IMR-90 (cell line): ENCODE measurements at regions not wholly inside any gene's neighbourhood (a gene's known extent, or its start where the extent isn't known, plus 50 kb on each side); places are given as distances from the start of the nearest gene placed in this dataset.

Source experiments
- ATAC-seq: fragments of 200-7000 bp; cut with Tn5 transposase; 2 replicates; pipeline ENCODE4 v1.9.1; 2020; ENCODE audit warnings: low read depth, mild to moderate bottlenecking, moderate library complexity
- BruUV-seq: library from RNA; stranded (reverse); fragments of 400-500 nt; replicated peaks from 2 replicates; lab custom pipeline; 2021; lab: Mats Ljungman, UMichigan
- CTCF ChIA-PET: fragments of 300-600 bp; formaldehyde crosslinking; extraction: SDS; loops from one replicate; lab custom pipeline; 2021; ENCODE audit warnings: antibody characterized with exemption; lab: Yijun Ruan, JAX
- POLR2A ChIA-PET: fragments of 300-600 bp; sonication (Branson Sonifier 250); formaldehyde crosslinking; loops from one replicate; lab custom pipeline; 2022; ENCODE audit warnings: antibody characterized with exemption; ENCODE audit not compliant: unreplicated experiment; lab: Charles Lee
- DNase-seq: peaks from one replicate; pipeline ENCODE4 v3.0.0; 2013
- H2AFZ ChIP-seq: replicated peaks from 2 replicates; pipeline ENCODE3; 2013; ENCODE audit warnings: low read length, mild to moderate bottlenecking; ENCODE audit not compliant: poor library complexity
- H2AK5ac ChIP-seq: 2 replicates; pipeline ENCODE4 v1.6.1; 2013; ENCODE audit warnings: low read depth, low read length, inconsistent platforms
- H2AK9ac ChIP-seq: replicated peaks from 2 replicates; pipeline ENCODE3; 2013; ENCODE audit warnings: mild to moderate bottlenecking, low read depth, low read length, moderate library complexity; ENCODE audit not compliant: poor library complexity
- H2BK120ac ChIP-seq: 2 replicates; pipeline ENCODE4 v1.6.1; 2013; ENCODE audit warnings: low read depth, low read length, inconsistent platforms
- H2BK15ac ChIP-seq: 3 replicates; pipeline ENCODE4 v1.6.1; 2013; ENCODE audit warnings: low read depth, low read length, inconsistent platforms
- H2BK20ac ChIP-seq: 2 replicates; pipeline ENCODE4 v1.6.1; 2013; ENCODE audit warnings: low read depth, mild to moderate bottlenecking, inconsistent platforms, low read length, moderate library complexity
- H2BK5ac ChIP-seq: 2 replicates; pipeline ENCODE4 v1.6.1; 2013; ENCODE audit warnings: mild to moderate bottlenecking, low read depth, low read length, inconsistent platforms; ENCODE audit not compliant: poor library complexity, severe bottlenecking
- H3K14ac ChIP-seq: replicated peaks from 2 replicates; pipeline ENCODE4 v1.6.1; 2013; ENCODE audit warnings: low read depth, low read length, inconsistent platforms
- H3K18ac ChIP-seq: 2 replicates; pipeline ENCODE4 v1.6.1; 2013; ENCODE audit warnings: low read depth, low read length, control low read depth
- H3K23ac ChIP-seq: 2 replicates; pipeline ENCODE4 v1.6.1; 2013; ENCODE audit warnings: low read depth, low read length, inconsistent platforms
- H3K27ac ChIP-seq: 2 replicates; pipeline ENCODE4 v1.5.1; 2013; ENCODE audit warnings: mild to moderate bottlenecking, control low read depth, low read length; ENCODE audit not compliant: insufficient read depth
- H3K27me3 ChIP-seq: 2 replicates; pipeline ENCODE4 v1.6.1; 2013; ENCODE audit warnings: low read length; ENCODE audit not compliant: control insufficient read depth, insufficient read depth
- H3K36me3 ChIP-seq: 2 replicates; pipeline ENCODE4 v1.6.1; 2013; ENCODE audit warnings: low read length, mixed read lengths; ENCODE audit not compliant: control insufficient read depth, insufficient read depth
- H3K4ac ChIP-seq: 2 replicates; pipeline ENCODE4 v1.6.1; 2013; ENCODE audit warnings: low read depth, low read length, inconsistent platforms
- H3K4me1 ChIP-seq: 2 replicates; pipeline ENCODE4 v1.6.1; 2013; ENCODE audit warnings: low read length, mixed read lengths; ENCODE audit not compliant: control insufficient read depth, insufficient read depth
- H3K4me2 ChIP-seq: 2 replicates; pipeline ENCODE4 v1.6.1; 2013; ENCODE audit warnings: low read depth, mild to moderate bottlenecking, control low read depth, low read length, moderate library complexity
- H3K4me3 ChIP-seq: 2 replicates; pipeline ENCODE4 v1.5.1; 2013; ENCODE audit warnings: low read depth, mild to moderate bottlenecking, control low read depth, low read length, moderate library complexity; ENCODE audit not compliant: insufficient read depth
- H3K56ac ChIP-seq: 2 replicates; pipeline ENCODE4 v1.6.1; 2013; ENCODE audit warnings: low read length, inconsistent platforms; ENCODE audit not compliant: insufficient read depth; ENCODE audit errors: extremely low read depth
- H3K79me1 ChIP-seq, 2 experiments: 2 replicates each; pipeline ENCODE4 v1.6.1; 2013; ENCODE audit warnings: low read length in 2 of 2, inconsistent platforms in 1 of 2, low read depth in 1 of 2
- H3K9ac ChIP-seq: 2 replicates; pipeline ENCODE4 v1.6.1; 2013; ENCODE audit warnings: low read depth, low read length, control low read depth
- H3K9me1 ChIP-seq: 2 replicates; pipeline ENCODE4 v1.6.1; 2013; ENCODE audit warnings: low read length, inconsistent platforms; ENCODE audit not compliant: insufficient read depth
- H3K9me3 ChIP-seq: 2 replicates; pipeline ENCODE4 v1.6.1; 2013; ENCODE audit warnings: low read length; ENCODE audit not compliant: control insufficient read depth, insufficient read depth
- H4K20me1 ChIP-seq: 2 replicates; pipeline ENCODE4 v1.6.1; 2013; ENCODE audit warnings: low read length, inconsistent platforms; ENCODE audit not compliant: insufficient read depth
- H4K5ac ChIP-seq: 2 replicates; pipeline ENCODE4 v1.6.1; 2013; ENCODE audit warnings: mild to moderate bottlenecking, low read depth, low read length, control low read depth
- H4K8ac ChIP-seq, 2 experiments: 2 replicates each; pipeline ENCODE4 v1.6.1; 2013; ENCODE audit warnings: low read depth in 2 of 2, low read length in 2 of 2, control low read depth in 1 of 2, inconsistent platforms in 1 of 2
- H4K91ac ChIP-seq: 2 replicates; pipeline ENCODE4 v1.6.1; 2013; ENCODE audit warnings: low read depth, low read length, inconsistent platforms; ENCODE audit not compliant: insufficient read depth
- BHLHE40 ChIP-seq: fragments of 150-350 bp; IDR thresholded peaks from 2 replicates; pipeline ENCODE4 v1.6.1; 2016; ENCODE audit warnings: mild to moderate bottlenecking, low read depth, low read length
- CEBPB ChIP-seq: IDR thresholded peaks from 2 replicates; pipeline ENCODE4 v1.6.1; 2012; ENCODE audit warnings: low read depth, low read length, improper control_type of control experiment
- CHD1 ChIP-seq: IDR thresholded peaks from 2 replicates; pipeline ENCODE4 v1.6.1; 2012; ENCODE audit warnings: low read depth, low read length, improper control_type of control experiment
- CTCF ChIP-seq: conservative IDR thresholded peaks from 2 replicates; pipeline ENCODE4 v1.5.1; 2012; ENCODE audit warnings: mild to moderate bottlenecking, low read depth, low read length, improper control_type of control experiment
- FOS ChIP-seq: fragments of 150-350 bp; IDR thresholded peaks from 2 replicates; pipeline ENCODE4 v1.6.1; 2016; ENCODE audit warnings: low read depth, low read length
- MAFK ChIP-seq: IDR thresholded peaks from 2 replicates; pipeline ENCODE4 v1.6.1; 2012; ENCODE audit warnings: low read depth, low read length, improper control_type of control experiment
- MAZ ChIP-seq: IDR thresholded peaks from 2 replicates; pipeline ENCODE4 v1.6.1; 2012; ENCODE audit warnings: low read depth, mild to moderate bottlenecking, low read length, improper control_type of control experiment, moderate library complexity, borderline replicate concordance
- MXI1 ChIP-seq: IDR thresholded peaks from 2 replicates; pipeline ENCODE4 v1.6.1; 2012; ENCODE audit warnings: low read depth, mild to moderate bottlenecking, low read length, moderate library complexity, borderline replicate concordance
- NFE2L2 ChIP-seq: fragments of 150-350 bp; IDR thresholded peaks from 2 replicates; pipeline ENCODE4 v1.6.1; 2016; ENCODE audit warnings: low read depth, mild to moderate bottlenecking, low read length
- POLR2A ChIP-seq: IDR thresholded peaks from 2 replicates; pipeline ENCODE4 v1.6.1; 2012; ENCODE audit warnings: mild to moderate bottlenecking, low read depth, low read length
- RAD21 ChIP-seq: IDR thresholded peaks from 2 replicates; pipeline ENCODE4 v1.6.1; 2012; ENCODE audit warnings: low read length, improper control_type of control experiment
- RCOR1 ChIP-seq: IDR thresholded peaks from 2 replicates; pipeline ENCODE4 v1.6.1; 2012; ENCODE audit warnings: mild to moderate bottlenecking, low read length, improper control_type of control experiment; ENCODE audit not compliant: insufficient replicate concordance
- RFX5 ChIP-seq: IDR thresholded peaks from 2 replicates; pipeline ENCODE4 v1.8.0; 2012; ENCODE audit warnings: low read depth, mild to moderate bottlenecking, low read length, moderate library complexity
- SMC3 ChIP-seq: fragments of 150-350 bp; IDR thresholded peaks from 2 replicates; pipeline ENCODE4 v1.6.1; 2016; ENCODE audit warnings: low read depth, mild to moderate bottlenecking, antibody characterized with exemption, low read length, moderate library complexity
- USF2 ChIP-seq: fragments of 150-350 bp; IDR thresholded peaks from 2 replicates; pipeline ENCODE4 v1.6.1; 2017; ENCODE audit warnings: mild to moderate bottlenecking, antibody characterized with exemption, low read length, low read depth
- WGBS, 2 experiments: methylation state at CpG; one replicate each; pipeline versions ENCODE4 v1.1.5 to v1.1.7; 2013; ENCODE audit warnings: missing lambda C conversion rate in 2 of 2; ENCODE audit not compliant: insufficient read length in 1 of 2; ENCODE audit errors: extremely low coverage in 2 of 2; 5-methylcytosine and 5-hydroxymethylcytosine counted together
- dilution Hi-C: fragments of 300-500 bp; cut with HindIII; formaldehyde crosslinking; loops from one replicate; pipeline ENCODE4 v1.14.3; 2018; ENCODE audit warnings: low sequenced_read_pairs; ENCODE audit not compliant: unreplicated experiment
- in situ Hi-C: fragments of 300-500 bp; cut with MboI; formaldehyde crosslinking; loops from 3 replicates; pipeline ENCODE4 v1.14.3; 2019; ENCODE audit warnings: low sequenced_read_pairs, inconsistent platforms, mixed read lengths
- intact Hi-C: fragments of 100-400 bp; cut with micrococcal nuclease; formaldehyde crosslinking; loops from 2 replicates; pipeline ENCODE4 v1.10.0; 2022

- Histone ChIP-seq H3K23ac (no peak overlapping the region), H2BK120ac (no peak overlapping the region), H3K4me3 (no peak overlapping the region), H4K91ac (no peak overlapping the region), H3K9me1 (no peaks in the 10 kb centered on the region), H3K4ac (no peak overlapping the region), H3K27me3 (no peaks in the 10 kb centered on the region), H3K27ac (no peak overlapping the region), H2AK9ac (no peak overlapping the region), H3K18ac (no peak overlapping the region), H3K9me3 (peaks cover 2% of the 10 kb centered on the region), H2AK5ac (no peak overlapping the region), H4K5ac (no peak overlapping the region), H3K36me3 (no peaks in the 10 kb centered on the region), H3K4me1 (no peaks in the 10 kb centered on the region), H2BK20ac (no peak overlapping the region), H4K8ac (no peak overlapping the region), H4K20me1 (no peaks in the 10 kb centered on the region), H3K9ac (no peak overlapping the region), H2AFZ (no peak overlapping the region), H3K56ac (no peak overlapping the region), H3K4me2 (no peak overlapping the region), H3K14ac (no peak overlapping the region), H3K79me1 (no peaks in the 10 kb centered on the region), H2BK15ac (no peak overlapping the region), H2BK5ac (no peak overlapping the region)
- in situ Hi-C loops = no loop called here
- WGBS, 2 experiments = no CpG with 5 or more reads among the region's 3 CpGs
- CTCF ChIA-PET = interaction anchor here (0.6 kb wide), 1 partner anchor 26 kb away, joined by 3 read pairs; no protein-coding TSS in a partner anchor
- dilution Hi-C loops = no loop called here
- intact Hi-C loops = no loop called here
- no TSS peak for BruUV-seq
- POLR2A ChIA-PET = no interaction called here
- no peak for TF ChIP-seq MAZ
- no peak for TF ChIP-seq BHLHE40
- TF ChIP-seq SMC3 = no peak
- TF ChIP-seq NFE2L2 = no peak
- TF ChIP-seq USF2 = no peak
- TF ChIP-seq MAFK = no peak
- TF ChIP-seq CHD1 = no peak
- no peak for TF ChIP-seq FOS
- TF ChIP-seq CTCF = no peak
- no peak for TF ChIP-seq POLR2A
- TF ChIP-seq RFX5 = no peak
- no peak for TF ChIP-seq RCOR1
- no peak for TF ChIP-seq MXI1
- TF ChIP-seq CEBPB = no peak
- TF ChIP-seq RAD21 = no peak
- no peak for DNase-seq
- no peak for ATAC-seq
Observed at GRCh38 chr2:122656403-122656802, 901.0 kb downstream of the TSN start.
